ENCODE measurements at regions not wholly inside any gene's neighbourhood (a gene's known extent, or its start where the extent isn't known, plus 50 kb on each side); places are given as distances from the start of the nearest gene placed in this dataset.

- Histone ChIP-seq H3K27ac (no peak overlapping the region), H3K4me3 (no peak overlapping the region), H3K27me3 (no peaks in the 10 kb centered on the region), H3K36me3 (no peaks in the 10 kb centered on the region), H3K9me3 (peaks cover 6% of the 10 kb centered on the region), H3K4me1 (no peaks in the 10 kb centered on the region)
- TF ChIP-seq EP300 (IDR thresholded peaks at IDR 0.05) (no peak), POLR2A (IDR thresholded peaks at IDR 0.05) (no peak), CTCF (IDR thresholded peaks at IDR 0.05) (no peak), POLR2AphosphoS5 (IDR thresholded peaks at IDR 0.05) (no peak)
- no peak for DNase-seq (ENCODE audit: low spot score in 2 of 2)
- 80% methylated on average over 1 of the region's 1 CpG for WGBS
Observed at GRCh38 chr2:116891191-116891590, 923.3 kb upstream of the DDX18 start.

- Histone ChIP-seq H3K27ac (no peak overlapping the region), H3K4me3 (no peak overlapping the region), H3K27me3 (no peaks in the 10 kb centered on the region), H3K36me3 (no peaks in the 10 kb centered on the region), H3K4me1 (no peaks in the 10 kb centered on the region), H3K9me3 (no peaks in the 10 kb centered on the region)
- no peak for DNase-seq (ENCODE audit: low spot score in 2 of 2)
- TF ChIP-seq POLR2AphosphoS5 (IDR thresholded peaks at IDR 0.05) (no peak), EP300 (IDR thresholded peaks at IDR 0.05) (no peak), POLR2A (IDR thresholded peaks at IDR 0.05) (no peak), CTCF (IDR thresholded peaks at IDR 0.05) (no peak)
Observed at GRCh38 chr2:116911540-116911939, 903.0 kb upstream of the DDX18 start.

GRCh38 chr2:116915673-116916072 is 898.8 kb upstream of the DDX18 start:
- no peak for DNase-seq (ENCODE audit: low spot score in 2 of 2)
- Histone ChIP-seq H3K27me3 (no peaks in the 10 kb centered on the region), H3K27ac (no peak overlapping the region), H3K9me3 (no peaks in the 10 kb centered on the region), H3K36me3 (no peaks in the 10 kb centered on the region), H3K4me1 (no peaks in the 10 kb centered on the region), H3K4me3 (no peak overlapping the region)
- TF ChIP-seq EP300 (IDR thresholded peaks at IDR 0.05) (no peak), POLR2A (IDR thresholded peaks at IDR 0.05) (no peak), POLR2AphosphoS5 (IDR thresholded peaks at IDR 0.05) (no peak), CTCF (IDR thresholded peaks at IDR 0.05) (no peak)
- WGBS = 88% methylated on average over 1 of the region's 1 CpG

GRCh38 chr2:116917196-116917595 is 897.3 kb upstream of the DDX18 start:
- H3K36me3 ChIP-seq = no peaks in the 10 kb centered on the region
- DNase-seq (ENCODE audit: low spot score in 2 of 2) = no peak
- H3K9me3 ChIP-seq = no peaks in the 10 kb centered on the region
- H3K27ac ChIP-seq = no peak overlapping the region
- TF ChIP-seq EP300 (IDR thresholded peaks at IDR 0.05) (no peak), CTCF (IDR thresholded peaks at IDR 0.05) (no peak), POLR2A (IDR thresholded peaks at IDR 0.05) (no peak)
- no peaks in the 10 kb centered on the region for H3K4me1 ChIP-seq
- no peak overlapping the region for H3K4me3 ChIP-seq
- no peaks in the 10 kb centered on the region for H3K27me3 ChIP-seq

GRCh38 chr2:116918574-116918973 is 895.9 kb upstream of the DDX18 start:
- Histone ChIP-seq H3K9me3 (no peaks in the 10 kb centered on the region), H3K36me3 (no peaks in the 10 kb centered on the region), H3K4me1 (no peaks in the 10 kb centered on the region), H3K27me3 (no peaks in the 10 kb centered on the region), H3K27ac (no peak overlapping the region), H3K4me3 (no peak overlapping the region)
- no peak for DNase-seq (ENCODE audit: low spot score in 2 of 2)
- WGBS = 86% methylated on average over 4 of the region's 4 CpGs
- TF ChIP-seq EP300 (IDR thresholded peaks at IDR 0.05) (no peak), POLR2A (IDR thresholded peaks at IDR 0.05) (no peak), POLR2AphosphoS5 (IDR thresholded peaks at IDR 0.05) (no peak), CTCF (IDR thresholded peaks at IDR 0.05) (no peak)

Data from suprapubic skin (tissue), 4 donors.